Cardiac muscle cell (in vitro differentiated cells and primary cell): ENCODE measurements at regions not wholly inside any gene's neighbourhood (a gene's known extent, or its start where the extent isn't known, plus 50 kb on each side); places are given as distances from the start of the nearest gene placed in this dataset.
"Not testable (repeated sequence)": the region's sequence is repeated elsewhere in the genome, so short reads cannot be mapped to it uniquely, and the experiment has no call there.

Source experiments
- DNase-seq, 2 donors: peaks; one replicate each; pipeline versions ENCODE4 v3.0.0 to v3.0.0-alpha.2; 2010 to 2017; ENCODE audit warnings: low read depth in 1 of 2, low spot score in 1 of 2
- H3K27ac ChIP-seq: fragments of 200-600 bp; sonication (generic); 2 replicates; pipeline ENCODE4 v1.5.1; 2016
- H3K27me3 ChIP-seq: fragments of 200-600 bp; sonication (generic); 2 replicates; pipeline ENCODE4 v1.6.0; 2016; ENCODE audit warnings: control low read depth
- H3K36me3 ChIP-seq: fragments of 200-600 bp; sonication (generic); 2 replicates; pipeline ENCODE4 v1.5.1; 2016; ENCODE audit warnings: control low read depth
- H3K4me1 ChIP-seq: fragments of 200-600 bp; sonication (generic); 2 replicates; pipeline ENCODE4 v1.8.1; 2017; ENCODE audit warnings: low read depth, mild to moderate bottlenecking, mixed run types
- H3K4me3 ChIP-seq: fragments of 200-600 bp; sonication (generic); 2 replicates; pipeline ENCODE4 v1.5.1; 2016; ENCODE audit warnings: mild to moderate bottlenecking
- H3K9me3 ChIP-seq: fragments of 200-600 bp; sonication (generic); 2 replicates; pipeline ENCODE4 v1.5.1; 2017; ENCODE audit warnings: low read depth, mild to moderate bottlenecking, control low read depth
- CTCF ChIP-seq: IDR thresholded peaks from 2 replicates; pipeline ENCODE4 v1.5.1; 2012; ENCODE audit warnings: low read depth, mild to moderate bottlenecking, low read length

- DNase-seq, result no peak
- H3K36me3 ChIP-seq, result no peaks in the 10 kb centered on the region
- no peak overlapping the region for H3K27ac ChIP-seq
- no peaks in the 10 kb centered on the region for H3K9me3 ChIP-seq
- no peaks in the 10 kb centered on the region for H3K4me1 ChIP-seq
- no peak overlapping the region for H3K4me3 ChIP-seq
- no peaks in the 10 kb centered on the region for H3K27me3 ChIP-seq
- no peak for TF ChIP-seq CTCF
These were observed 125.1 kb upstream of the CARMIL1 start for GRCh38 chr6:25154034-25154596.

DNA sequence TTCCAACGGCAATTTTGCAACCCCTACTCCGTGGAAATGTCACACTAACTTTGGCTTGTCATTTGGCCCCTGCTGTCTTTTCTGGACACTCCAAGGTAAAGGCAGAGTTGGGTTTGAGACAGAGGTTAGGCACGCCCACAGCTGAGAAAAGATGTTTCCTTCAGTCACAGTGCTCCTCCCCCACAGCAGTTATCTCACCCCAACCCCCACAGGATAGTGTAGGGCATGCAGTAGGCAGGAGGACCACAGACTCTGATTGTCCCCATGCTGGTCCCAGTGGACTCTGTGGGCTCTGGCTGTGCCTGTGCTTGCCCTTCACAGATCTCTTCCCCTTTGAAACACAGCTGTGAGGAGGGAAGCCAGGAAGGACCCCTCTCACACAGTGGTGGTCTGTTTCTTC lies 124.0 kb upstream of the CARMIL1 start:
- DNase-seq, result no peak
- no peak for TF ChIP-seq CTCF
- H3K27ac ChIP-seq, result no peak overlapping the region

GRCh38 chr6:25156123-25156522 lies 123.1 kb upstream of the CARMIL1 start:
- TF ChIP-seq CTCF, result no peak
- Histone ChIP-seq H3K4me3 (no peak overlapping the region), H3K36me3 (no peaks in the 10 kb centered on the region), H3K4me1 (no peaks in the 10 kb centered on the region), H3K27ac (no peak overlapping the region), H3K9me3 (no peaks in the 10 kb centered on the region), H3K27me3 (no peaks in the 10 kb centered on the region)
- no peak for DNase-seq

More for the DNA sequence above, 124.0 kb upstream of the CARMIL1 start:
- no peak overlapping the region for H3K4me3 ChIP-seq
- no peaks in the 10 kb centered on the region for H3K9me3 ChIP-seq
- no peaks in the 10 kb centered on the region for H3K27me3 ChIP-seq
- H3K36me3 ChIP-seq, result no peaks in the 10 kb centered on the region
- H3K4me1 ChIP-seq, result no peaks in the 10 kb centered on the region

- Histone ChIP-seq H3K9me3 (no peaks in the 10 kb centered on the region), H3K4me3 (no peak overlapping the region), H3K27me3 (no peaks in the 10 kb centered on the region), H3K27ac (no peak overlapping the region), H3K4me1 (no peaks in the 10 kb centered on the region), H3K36me3 (no peaks in the 10 kb centered on the region)
- TF ChIP-seq CTCF, result no peak
- no peak for DNase-seq
These were observed 122.0 kb upstream of the CARMIL1 start for GRCh38 chr6:25157183-25157582.

DNA sequence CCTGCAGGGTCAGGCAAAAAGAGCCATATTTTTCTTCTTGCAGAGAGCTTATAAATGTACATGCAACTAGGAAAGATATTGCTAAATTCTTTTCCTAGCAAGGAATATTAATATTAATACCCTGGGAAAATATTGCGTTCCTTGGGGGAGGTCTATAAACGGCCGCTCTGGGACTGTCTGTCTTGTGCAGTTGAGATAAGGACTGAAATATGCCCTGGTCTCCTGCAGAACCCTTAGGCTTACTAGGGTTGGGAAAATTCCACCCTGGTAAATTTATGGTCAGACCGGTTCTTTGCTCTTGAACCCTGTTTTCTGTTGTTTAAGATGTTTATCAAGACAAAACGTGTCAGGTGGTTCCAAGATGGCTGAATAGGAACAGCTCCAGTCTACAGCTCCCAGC lies 121.3 kb upstream of the CARMIL1 start:
- H3K4me3 ChIP-seq, result no peak overlapping the region
- TF ChIP-seq CTCF, result no peak
- H3K27me3 ChIP-seq, result no peaks in the 10 kb centered on the region

DNA sequence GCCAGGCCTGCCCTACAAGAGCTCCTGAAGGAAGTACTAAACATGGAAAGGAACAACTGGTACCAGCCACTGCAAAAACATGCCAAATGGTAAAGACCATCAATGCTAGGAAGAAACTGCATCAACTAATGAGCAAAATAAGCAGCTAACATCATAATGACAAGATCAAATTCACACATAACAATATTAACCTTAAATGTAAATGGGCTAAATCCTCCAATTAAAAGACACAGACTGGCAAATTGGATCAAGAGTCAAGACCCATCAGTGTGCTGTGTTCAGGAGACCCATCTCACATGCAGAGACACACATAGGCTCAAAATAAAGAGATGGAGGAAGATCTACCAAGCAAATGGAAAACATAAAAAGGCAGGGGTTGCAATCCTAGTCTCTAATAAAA lies 119.0 kb upstream of the CARMIL1 start:
- H3K4me1 ChIP-seq, H3K4me3 ChIP-seq, H3K36me3 ChIP-seq, DNase-seq, H3K27ac ChIP-seq, H3K9me3 ChIP-seq, H3K27me3 ChIP-seq: not testable (repeated sequence)

More for the DNA sequence above, 121.3 kb upstream of the CARMIL1 start:
- Histone ChIP-seq H3K9me3 (no peaks in the 10 kb centered on the region), H3K27ac (no peak overlapping the region), H3K4me1 (no peaks in the 10 kb centered on the region), H3K36me3 (no peaks in the 10 kb centered on the region)
- no peak for DNase-seq
